ENCODE measurements at regions not wholly inside any gene's neighbourhood (a gene's known extent, or its start where the extent isn't known, plus 50 kb on each side); places are given as distances from the start of the nearest gene placed in this dataset.
A peak's percentile ranks its signal among the peaks of the same experiment; 100 is the strongest.

GRCh38 chr3:22734207-22734606 is 468.9 kb upstream of the UBE2E2 start (continued):
- peak; percentile 66 for TF ChIP-seq ZBTB44 (tag by site-specific recombination; IDR thresholded peaks at IDR 0.05)
- no peak for TF ChIP-seq ZNF785 (tag by site-specific recombination; IDR thresholded peaks at IDR 0.05)
- TF ChIP-seq ZNF26 (tag by site-specific recombination; IDR thresholded peaks at IDR 0.05), result no peak
- 0 out of 2 replicates have a peak, but pooled peaks have one; percentile 24 for TF ChIP-seq ZNF76 (tag by site-specific recombination; IDR thresholded peaks at IDR 0.05; ENCODE audit: borderline replicate concordance, low read depth)
- TF ChIP-seq ZNF558 (tag by site-specific recombination; IDR thresholded peaks at IDR 0.05), result 0 out of 2 replicates have a peak, but pooled peaks have one; percentile 39
- TF ChIP-seq HIC1 (tag by site-specific recombination; IDR thresholded peaks at IDR 0.05), result peak; percentile 21; the same call in 1 of the 2 replicates
- TF ChIP-seq TRIM28 (IDR thresholded peaks at IDR 0.05; ENCODE audit: borderline replicate concordance, low read length), result peak; percentile 59; the same call in 1 of the 2 replicates
- TF ChIP-seq SP7 (tag by site-specific recombination; IDR thresholded peaks at IDR 0.05), result peak; percentile 58
- TF ChIP-seq ZIC2 (tag by site-specific recombination; IDR thresholded peaks at IDR 0.05), result peak; percentile 65
- no peak for TF ChIP-seq ZNF707 (tag by site-specific recombination; IDR thresholded peaks at IDR 0.05)
- TF ChIP-seq ZNF843 (tag by site-specific recombination; IDR thresholded peaks at IDR 0.05), result peak; percentile 96
- peak; percentile 76 for TF ChIP-seq KLF10 (tag by site-specific recombination; IDR thresholded peaks at IDR 0.05)
- peak; percentile 87; the same call in 1 of the 2 replicates for TF ChIP-seq OVOL3 (tag by site-specific recombination; IDR thresholded peaks at IDR 0.05)
- TF ChIP-seq ZXDB (tag by site-specific recombination; IDR thresholded peaks at IDR 0.05), result peak; percentile 74
- TF ChIP-seq PRDM4 (tag by site-specific recombination; IDR thresholded peaks at IDR 0.05), result peak; percentile 91
- TF ChIP-seq KLF1 (tag by site-specific recombination; IDR thresholded peaks at IDR 0.05), result peak; percentile 79
- TF ChIP-seq ZNF366 (tag by site-specific recombination; conservative IDR thresholded peaks at IDR 0.05), result no peak; the same call in 1 of the 2 replicates
- TF ChIP-seq ZEB2 (tag by site-specific recombination; IDR thresholded peaks at IDR 0.05), result peak; percentile 47; the same call in 1 of the 2 replicates
- TF ChIP-seq ZNF580 (tag by site-specific recombination; IDR thresholded peaks at IDR 0.05), result peak; percentile 65
- TF ChIP-seq RBAK (tag by site-specific recombination; IDR thresholded peaks at IDR 0.05), result no peak
- TF ChIP-seq ZNF24 (tag by site-specific recombination; IDR thresholded peaks at IDR 0.05), result 0 out of 2 replicates have a peak, but pooled peaks have one; percentile 19
- peak; percentile 56; the same call in 1 of the 2 replicates for TF ChIP-seq ZNF18 (tag by site-specific recombination; IDR thresholded peaks at IDR 0.05)
- TF ChIP-seq INSM2 (tag by site-specific recombination; IDR thresholded peaks at IDR 0.05), result peak; percentile 83
- TF ChIP-seq WT1 (tag by site-specific recombination; IDR thresholded peaks at IDR 0.05), result peak; percentile 96
- TF ChIP-seq ZNF350 (tag by site-specific recombination; IDR thresholded peaks at IDR 0.05), result peak; percentile 57; the same call in 1 of the 2 replicates
- TF ChIP-seq ZNF10 (tag by site-specific recombination; IDR thresholded peaks at IDR 0.05), result no peak
- TF ChIP-seq ZNF449 (tag by site-specific recombination; IDR thresholded peaks at IDR 0.05), result no peak
- TF ChIP-seq GLIS1 (tag by site-specific recombination; IDR thresholded peaks at IDR 0.05), result peak; percentile 93

Data from HEK293 (cell line).